ENCODE measurements at regions not wholly inside any gene's neighbourhood (a gene's known extent, or its start where the extent isn't known, plus 50 kb on each side); places are given as distances from the start of the nearest gene placed in this dataset.

DNA sequence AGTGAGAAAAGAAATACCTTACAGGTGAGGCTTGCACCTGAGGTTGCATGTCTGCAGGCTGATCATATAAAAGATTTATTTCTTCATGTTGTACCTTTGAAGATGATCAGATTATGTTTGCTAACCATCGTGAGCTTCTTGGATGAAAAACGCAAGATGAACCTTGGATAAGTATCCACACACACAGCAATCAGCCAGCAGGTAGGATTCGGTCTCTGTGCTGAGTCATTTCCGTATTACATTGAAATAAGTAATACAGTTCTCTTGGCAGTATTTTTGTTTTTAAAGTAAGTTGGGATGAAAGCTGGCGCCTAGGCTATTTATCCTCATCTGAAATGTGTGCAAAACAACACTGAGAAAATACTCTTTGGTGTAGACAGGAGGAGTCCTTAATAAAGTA lies 109.0 kb upstream of the PRKCQ start:
- no peak overlapping the region for H4K8ac ChIP-seq (replicated peaks; ENCODE audit: insufficient read length, low read depth, low read length)
- no peak overlapping the region for H3K18ac ChIP-seq (ENCODE audit: insufficient read length, low read depth, low read length)
- Mint-ChIP-seq H3K9me3 (no peaks in the 10 kb centered on the region), H3K27ac (no peak overlapping the region; a peak in 1 of 7 replicates), H3K36me3 (ENCODE audit: insufficient read depth in 1 of 3, low read depth in 3 of 3) (no peaks in the 10 kb centered on the region; a peak in 1 of 7 replicates), H3K4me3 (no peak overlapping the region), H3K4me1 (peaks cover 0 to 10% of the 10 kb centered on the region in 2 experiments; a peak in 1 of 4 replicates), H3K27me3 (ENCODE audit: low read depth) (peaks cover 7% of the 10 kb centered on the region; the same call in 1 of the 2 replicates)
- DNase-seq: no peak
- H2BK15ac ChIP-seq (ENCODE audit: low read depth, low read length): no peak overlapping the region
- no peak overlapping the region for H4K5ac ChIP-seq (ENCODE audit: insufficient read length, low read depth, low read length)
- no peak overlapping the region for H3K56ac ChIP-seq (ENCODE audit: insufficient read length, low read depth, low read length)
- no peaks in the 10 kb centered on the region for H4K20me1 ChIP-seq (ENCODE audit: control insufficient read depth, insufficient read depth, insufficient read length)
- no peak overlapping the region for H3K14ac ChIP-seq (ENCODE audit: insufficient read depth, low read length)
- H2BK5ac ChIP-seq (ENCODE audit: insufficient read length, low read length): no peak overlapping the region
- no peak overlapping the region for H2BK12ac ChIP-seq (ENCODE audit: insufficient read length, low read depth, low read length)
- H2BK120ac ChIP-seq (ENCODE audit: low read depth, low read length, poor library complexity, severe bottlenecking): no peak overlapping the region
- no peak overlapping the region for H4K91ac ChIP-seq (ENCODE audit: insufficient read length, low read depth, low read length)
- no peak overlapping the region for H2AK5ac ChIP-seq (ENCODE audit: insufficient read length, low read length)
- no peak overlapping the region for H3K4me2 ChIP-seq (ENCODE audit: insufficient read depth, insufficient read length, low read length)
- H3K9ac ChIP-seq (ENCODE audit: extremely low read depth, insufficient read length, low read length): no peak overlapping the region
- TF ChIP-seq, protein P1, sequence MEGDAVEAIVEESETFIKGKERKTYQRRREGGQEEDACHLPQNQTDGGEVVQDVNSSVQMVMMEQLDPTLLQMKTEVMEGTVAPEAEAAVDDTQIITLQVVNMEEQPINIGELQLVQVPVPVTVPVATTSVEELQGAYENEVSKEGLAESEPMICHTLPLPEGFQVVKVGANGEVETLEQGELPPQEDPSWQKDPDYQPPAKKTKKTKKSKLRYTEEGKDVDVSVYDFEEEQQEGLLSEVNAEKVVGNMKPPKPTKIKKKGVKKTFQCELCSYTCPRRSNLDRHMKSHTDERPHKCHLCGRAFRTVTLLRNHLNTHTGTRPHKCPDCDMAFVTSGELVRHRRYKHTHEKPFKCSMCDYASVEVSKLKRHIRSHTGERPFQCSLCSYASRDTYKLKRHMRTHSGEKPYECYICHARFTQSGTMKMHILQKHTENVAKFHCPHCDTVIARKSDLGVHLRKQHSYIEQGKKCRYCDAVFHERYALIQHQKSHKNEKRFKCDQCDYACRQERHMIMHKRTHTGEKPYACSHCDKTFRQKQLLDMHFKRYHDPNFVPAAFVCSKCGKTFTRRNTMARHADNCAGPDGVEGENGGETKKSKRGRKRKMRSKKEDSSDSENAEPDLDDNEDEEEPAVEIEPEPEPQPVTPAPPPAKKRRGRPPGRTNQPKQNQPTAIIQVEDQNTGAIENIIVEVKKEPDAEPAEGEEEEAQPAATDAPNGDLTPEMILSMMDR (conservative IDR thresholded peaks at IDR 0.05): no peak
- no peaks in the 10 kb centered on the region for H3K9me3 ChIP-seq (ENCODE audit: control insufficient read depth, low read depth, low read length)
- no peak overlapping the region for H3T11ph ChIP-seq (ENCODE audit: low read length)
- no peaks in the 10 kb centered on the region for H3K23me2 ChIP-seq (ENCODE audit: insufficient read length, low read depth, low read length, poor library complexity, severe bottlenecking)
- WGBS (ENCODE audit: extremely low coverage, insufficient read length, low lambda C conversion rate): no CpG with 5 or more reads among the region's 5 CpGs
- no peak overlapping the region for H3K27ac ChIP-seq (ENCODE audit: insufficient read length, low read depth, low read length)
- no peaks in the 10 kb centered on the region for H3K4me1 ChIP-seq (ENCODE audit: insufficient read depth, low read length)
- H3K4ac ChIP-seq (ENCODE audit: low read depth, low read length): no peak overlapping the region
- H3K79me1 ChIP-seq (ENCODE audit: insufficient read depth, low read depth, low read length, poor library complexity, severe bottlenecking): no peaks in the 10 kb centered on the region
- H2AFZ ChIP-seq (ENCODE audit: low read length): no peak overlapping the region
- H3K27me3 ChIP-seq (ENCODE audit: insufficient read depth, low read length): no peaks in the 10 kb centered on the region
- no peak overlapping the region for H2BK20ac ChIP-seq (ENCODE audit: low read depth, low read length, poor library complexity, severe bottlenecking)
- H3K79me2 ChIP-seq (ENCODE audit: insufficient read depth, low read length): no peaks in the 10 kb centered on the region
- no peak overlapping the region for H3K23ac ChIP-seq (ENCODE audit: insufficient read length, low read depth, low read length)

All from H9 (cell line).